HepG2 (cell line): ENCODE measurements at regions not wholly inside any gene's neighbourhood (a gene's known extent, or its start where the extent isn't known, plus 50 kb on each side); places are given as distances from the start of the nearest gene placed in this dataset.

Source experiments
- ARHGAP35 ChIP-seq: sonication (generic); formaldehyde crosslinking; IDR thresholded peaks from 2 replicates; pipeline ENCODE4 v1.9.0; 2022; ENCODE audit warnings: mild to moderate bottlenecking, inconsistent platforms, moderate library complexity, missing genetic modification reagents, borderline replicate concordance
- GZF1 ChIP-seq: sonication (generic); formaldehyde crosslinking; IDR thresholded peaks from 2 replicates; pipeline ENCODE4 v1.5.1; 2020; ENCODE audit warnings: mild to moderate bottlenecking, missing genetic modification reagents
- HOXA3 ChIP-seq: sonication (generic); formaldehyde crosslinking; IDR thresholded peaks from 2 replicates; pipeline ENCODE4 v1.5.0; 2020; ENCODE audit warnings: missing genetic modification reagents
- IRF9 ChIP-seq: sonication (generic); formaldehyde crosslinking; IDR thresholded peaks from 2 replicates; pipeline ENCODE4 v1.8.0; 2022; ENCODE audit warnings: missing genetic modification reagents, mild to moderate bottlenecking, borderline replicate concordance
- JUND ChIP-seq: sonication (generic); formaldehyde crosslinking; IDR thresholded peaks from 2 replicates; pipeline ENCODE4 v1.8.0; 2022; ENCODE audit warnings: mild to moderate bottlenecking, missing genetic modification reagents
- KLF12 ChIP-seq: sonication (generic); formaldehyde crosslinking; IDR thresholded peaks from 2 replicates; pipeline ENCODE4 v1.4.0; 2020; ENCODE audit warnings: missing genetic modification reagents, borderline replicate concordance
- MIER2 ChIP-seq: IDR thresholded peaks from 2 replicates; pipeline ENCODE4 v1.6.1; 2016; ENCODE audit warnings: missing biosample characterization, missing genetic modification reagents
- NFIC ChIP-seq: IDR thresholded peaks from 2 replicates; pipeline ENCODE4 v1.6.1; 2012; ENCODE audit warnings: mild to moderate bottlenecking, low read length, inconsistent platforms
- NFKB2 ChIP-seq: sonication (generic); formaldehyde crosslinking; IDR thresholded peaks from 2 replicates; pipeline ENCODE4 v1.4.0; 2020; ENCODE audit warnings: missing genetic modification reagents, borderline replicate concordance
- PAF1 ChIP-seq: IDR thresholded peaks from 2 replicates; pipeline ENCODE4 v1.6.1; 2016; ENCODE audit warnings: missing genetic modification reagents, missing compliant biosample characterization
- PHF21A ChIP-seq: sonication (generic); formaldehyde crosslinking; IDR thresholded peaks from 2 replicates; pipeline ENCODE4 v1.5.0; 2020; ENCODE audit warnings: mild to moderate bottlenecking, missing genetic modification reagents
- PITX1 ChIP-seq: sonication (generic); formaldehyde crosslinking; IDR thresholded peaks from 2 replicates; pipeline ENCODE4 v1.5.1; 2020; ENCODE audit warnings: mild to moderate bottlenecking, missing genetic modification reagents
- SIX1 ChIP-seq: sonication (generic); formaldehyde crosslinking; IDR thresholded peaks from 2 replicates; pipeline ENCODE4 v1.4.0; 2020; ENCODE audit warnings: missing genetic modification reagents, borderline replicate concordance
- SIX4 ChIP-seq: sonication (generic); formaldehyde crosslinking; IDR thresholded peaks from 2 replicates; pipeline ENCODE4 v1.4.0; 2020; ENCODE audit warnings: missing genetic modification reagents
- THYN1 ChIP-seq: sonication (generic); formaldehyde crosslinking; IDR thresholded peaks from 2 replicates; pipeline ENCODE4 v1.8.1; 2023; ENCODE audit warnings: low read depth, mild to moderate bottlenecking, moderate library complexity, missing genetic modification reagents, borderline replicate concordance
- ZNF124 ChIP-seq: sonication (generic); formaldehyde crosslinking; IDR thresholded peaks from 2 replicates; pipeline ENCODE4 v1.4.0; 2020; ENCODE audit warnings: missing genetic modification reagents
- ZNF143 ChIP-seq: sonication (generic); formaldehyde crosslinking; IDR thresholded peaks from 2 replicates; pipeline ENCODE4 v1.4.0; 2020; ENCODE audit warnings: missing genetic modification reagents
- ZNF281 ChIP-seq: sonication (generic); formaldehyde crosslinking; IDR thresholded peaks from 2 replicates; pipeline ENCODE4 v1.4.0; 2020; ENCODE audit warnings: missing genetic modification reagents, borderline replicate concordance
- ZNF282 ChIP-seq: fragments of 450-650 bp; IDR thresholded peaks from 2 replicates; pipeline ENCODE4 v1.6.1; 2018; ENCODE audit not compliant: partially characterized antibody
- ZNF570 ChIP-seq: sonication (generic); formaldehyde crosslinking; IDR thresholded peaks from 2 replicates; pipeline ENCODE4 v1.4.0; 2020; ENCODE audit warnings: mild to moderate bottlenecking, missing genetic modification reagents, borderline replicate concordance
- ZNF740 ChIP-seq: sonication (generic); formaldehyde crosslinking; IDR thresholded peaks from 2 replicates; pipeline ENCODE4 v1.4.0; 2020; ENCODE audit warnings: missing genetic modification reagents
- ZNF780A ChIP-seq: sonication (generic); formaldehyde crosslinking; IDR thresholded peaks from 2 replicates; pipeline ENCODE4 v1.8.0; 2022; ENCODE audit warnings: mild to moderate bottlenecking, missing genetic modification reagents, moderate library complexity
- TF ChIP-seq, protein P1 (sequence below): sonication (generic); formaldehyde crosslinking; IDR thresholded peaks from 2 replicates; pipeline ENCODE4 v1.4.0; 2020; ENCODE audit warnings: missing genetic modification reagents, mild to moderate bottlenecking, borderline replicate concordance
- TF ChIP-seq, protein P2 (sequence below): sonication (generic); formaldehyde crosslinking; conservative IDR thresholded peaks from 2 replicates; pipeline ENCODE4 v1.4.0; 2020; ENCODE audit warnings: missing genetic modification reagents

GRCh38 chr20:50302341-50303057 lies 111.9 kb downstream of the CEBPB start (continued):
- TF ChIP-seq, protein P1, sequence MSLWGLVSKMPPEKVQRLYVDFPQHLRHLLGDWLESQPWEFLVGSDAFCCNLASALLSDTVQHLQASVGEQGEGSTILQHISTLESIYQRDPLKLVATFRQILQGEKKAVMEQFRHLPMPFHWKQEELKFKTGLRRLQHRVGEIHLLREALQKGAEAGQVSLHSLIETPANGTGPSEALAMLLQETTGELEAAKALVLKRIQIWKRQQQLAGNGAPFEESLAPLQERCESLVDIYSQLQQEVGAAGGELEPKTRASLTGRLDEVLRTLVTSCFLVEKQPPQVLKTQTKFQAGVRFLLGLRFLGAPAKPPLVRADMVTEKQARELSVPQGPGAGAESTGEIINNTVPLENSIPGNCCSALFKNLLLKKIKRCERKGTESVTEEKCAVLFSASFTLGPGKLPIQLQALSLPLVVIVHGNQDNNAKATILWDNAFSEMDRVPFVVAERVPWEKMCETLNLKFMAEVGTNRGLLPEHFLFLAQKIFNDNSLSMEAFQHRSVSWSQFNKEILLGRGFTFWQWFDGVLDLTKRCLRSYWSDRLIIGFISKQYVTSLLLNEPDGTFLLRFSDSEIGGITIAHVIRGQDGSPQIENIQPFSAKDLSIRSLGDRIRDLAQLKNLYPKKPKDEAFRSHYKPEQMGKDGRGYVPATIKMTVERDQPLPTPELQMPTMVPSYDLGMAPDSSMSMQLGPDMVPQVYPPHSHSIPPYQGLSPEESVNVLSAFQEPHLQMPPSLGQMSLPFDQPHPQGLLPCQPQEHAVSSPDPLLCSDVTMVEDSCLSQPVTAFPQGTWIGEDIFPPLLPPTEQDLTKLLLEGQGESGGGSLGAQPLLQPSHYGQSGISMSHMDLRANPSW, result no peak
- TF ChIP-seq ZNF281 (CRISPR knock-in tag) (no peak), ZNF740 (no peak), SIX1 (CRISPR knock-in tag) (no peak), PHF21A (CRISPR knock-in tag) (no peak), NFIC (no peak), PAF1 (CRISPR knock-in tag) (no peak), ZNF282 (no peak), PITX1 (no peak), HOXA3 (CRISPR knock-in tag) (no peak), GZF1 (CRISPR knock-in tag) (no peak), ZNF124 (CRISPR knock-in tag) (no peak), JUND (CRISPR knock-in tag) (no peak), THYN1 (no peak), SIX4 (no peak), KLF12 (CRISPR knock-in tag) (no peak), ZNF143 (CRISPR knock-in tag) (no peak), ARHGAP35 (CRISPR knock-in tag) (no peak), IRF9 (CRISPR knock-in tag) (no peak), ZNF780A (CRISPR knock-in tag) (no peak), ZNF570 (CRISPR knock-in tag) (no peak), MIER2 (CRISPR knock-in tag) (no peak), NFKB2 (CRISPR knock-in tag) (no peak)
- TF ChIP-seq, protein P2, sequence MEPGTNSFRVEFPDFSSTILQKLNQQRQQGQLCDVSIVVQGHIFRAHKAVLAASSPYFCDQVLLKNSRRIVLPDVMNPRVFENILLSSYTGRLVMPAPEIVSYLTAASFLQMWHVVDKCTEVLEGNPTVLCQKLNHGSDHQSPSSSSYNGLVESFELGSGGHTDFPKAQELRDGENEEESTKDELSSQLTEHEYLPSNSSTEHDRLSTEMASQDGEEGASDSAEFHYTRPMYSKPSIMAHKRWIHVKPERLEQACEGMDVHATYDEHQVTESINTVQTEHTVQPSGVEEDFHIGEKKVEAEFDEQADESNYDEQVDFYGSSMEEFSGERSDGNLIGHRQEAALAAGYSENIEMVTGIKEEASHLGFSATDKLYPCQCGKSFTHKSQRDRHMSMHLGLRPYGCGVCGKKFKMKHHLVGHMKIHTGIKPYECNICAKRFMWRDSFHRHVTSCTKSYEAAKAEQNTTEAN (CRISPR knock-in tag), result no peak
